H1 (cell line): ENCODE measurements at regions not wholly inside any gene's neighbourhood (a gene's known extent, or its start where the extent isn't known, plus 50 kb on each side); places are given as distances from the start of the nearest gene placed in this dataset.

Experiments
- CTCF ChIA-PET: fragments of 300-600 bp; sonication (Branson Sonifier 250); formaldehyde crosslinking; loops from one replicate; lab custom pipeline; 2021; ENCODE audit not compliant: partially characterized antibody; lab: Charles Lee
- POLR2A ChIA-PET: fragments of 300-600 bp; sonication (Branson Sonifier 250); formaldehyde crosslinking; loops from one replicate; lab custom pipeline; 2021; ENCODE audit warnings: inconsistent platforms; ENCODE audit not compliant: partially characterized antibody; lab: Charles Lee
- DNase-seq, 2 experiments: peaks; one replicate each; pipeline versions ENCODE4 v3.0.0 to v3.0.0-alpha.2; 2010 to 2022; ENCODE audit warnings: low spot score in 2 of 2, low read depth in 1 of 2, mixed read lengths in 1 of 2
- FAIRE-seq: peaks from 2 replicates; lab custom pipeline; 2011; peaks lifted over from hg19 to GRCh38; lab: Jason Lieb, UNC
- H2AFZ ChIP-seq: 2 replicates; pipeline ENCODE4 v1.8.1; 2012; ENCODE audit warnings: low read length, inconsistent platforms
- H2AK5ac ChIP-seq: 2 replicates; pipeline ENCODE4 v1.6.1; 2013; ENCODE audit warnings: low read depth, low read length
- H2BK120ac ChIP-seq: replicated peaks from 2 replicates; pipeline ENCODE3; 2013; ENCODE audit warnings: low read depth, low read length, inconsistent platforms
- H2BK12ac ChIP-seq: 2 replicates; pipeline ENCODE4 v1.6.1; 2013; ENCODE audit warnings: low read depth, low read length
- H2BK15ac ChIP-seq: 2 replicates; pipeline ENCODE4 v1.6.1; 2013; ENCODE audit warnings: low read length
- H2BK20ac ChIP-seq: 2 replicates; pipeline ENCODE4 v1.6.1; 2013; ENCODE audit warnings: low read length
- H2BK5ac ChIP-seq: 2 replicates; pipeline ENCODE4 v1.6.1; 2013; ENCODE audit warnings: low read depth, low read length
- H3K14ac ChIP-seq: 2 replicates; pipeline ENCODE4 v1.6.1; 2013; ENCODE audit warnings: inconsistent platforms; ENCODE audit not compliant: insufficient read length
- H3K18ac ChIP-seq: 2 replicates; pipeline ENCODE4 v1.6.1; 2013; ENCODE audit warnings: low read length; ENCODE audit errors: extremely low read depth
- H3K23ac ChIP-seq: 2 replicates; pipeline ENCODE4 v1.6.1; 2013; ENCODE audit warnings: inconsistent platforms; ENCODE audit not compliant: insufficient read length
- H3K23me2 ChIP-seq: 2 replicates; pipeline ENCODE4 v1.6.1; 2013; ENCODE audit warnings: low read depth, low read length
- H3K27ac ChIP-seq: 2 replicates; pipeline ENCODE4 v1.6.1; 2011; ENCODE audit warnings: low read depth, low read length, inconsistent platforms
- H3K27me3 ChIP-seq, 4 experiments: replicated peaks in 1 of 4; 1 replicate in 1 of 4; 2 replicates in 3 of 4; pipeline versions ENCODE4 v1.6.1 to v1.8.1; 2011 to 2013; ENCODE audit warnings: low read length in 3 of 4, mild to moderate bottlenecking in 3 of 4, inconsistent platforms in 2 of 4, mixed read lengths in 2 of 4, moderate library complexity in 1 of 4; ENCODE audit not compliant: control insufficient read depth in 3 of 4, insufficient read depth in 3 of 4; ENCODE audit errors: extremely low read depth in 1 of 4
- H3K36me3 ChIP-seq, 4 experiments: 2 replicates each; pipeline versions ENCODE4 v1.6.1 to v1.8.1; 2011 to 2013; ENCODE audit warnings: mild to moderate bottlenecking in 4 of 4, low read length in 3 of 4, moderate library complexity in 2 of 4, control low read depth in 1 of 4, inconsistent platforms in 1 of 4; ENCODE audit not compliant: insufficient read depth in 4 of 4, control insufficient read depth in 2 of 4
- H3K4ac ChIP-seq: replicated peaks from 2 replicates; pipeline ENCODE3; 2013; ENCODE audit warnings: low read length, low read depth, mixed read lengths, inconsistent platforms; ENCODE audit not compliant: insufficient read length
- H3K4me1 ChIP-seq, 4 experiments: replicated peaks in 1 of 4; 1 replicate in 1 of 4; 2 replicates in 3 of 4; pipeline versions ENCODE4 v1.6.1 to v1.8.1; 2011 to 2013; ENCODE audit warnings: low read length in 3 of 4, inconsistent platforms in 2 of 4, mixed read lengths in 1 of 4; ENCODE audit not compliant: insufficient read depth in 4 of 4, control insufficient read depth in 3 of 4
- H3K4me2 ChIP-seq, 2 experiments: 2 replicates each; pipeline versions ENCODE4 v1.6.1 to v1.8.1; 2011 to 2013; ENCODE audit warnings: low read depth in 2 of 2, low read length in 2 of 2, control low read depth in 1 of 2, inconsistent platforms in 1 of 2, mild to moderate bottlenecking in 1 of 2; ENCODE audit not compliant: insufficient read depth in 1 of 2
- H3K4me3 ChIP-seq, 4 experiments: fragments of 200-600, 300-600 bp in 1 of 4; sonication (generic), shearing (Covaris generic), sonication (Bioruptor Twin) in 1 of 4; 2 replicates each; pipeline versions ENCODE4 v1.5.1 to v1.8.1; 2011 to 2016; ENCODE audit warnings: low read length in 4 of 4, low read depth in 3 of 4, control low read depth in 2 of 4, inconsistent platforms in 2 of 4, mild to moderate bottlenecking in 2 of 4, mixed read lengths in 1 of 4, moderate library complexity in 1 of 4; ENCODE audit not compliant: insufficient read depth in 2 of 4; ENCODE audit errors: extremely low read depth in 1 of 4
- H3K56ac ChIP-seq: replicated peaks from 2 replicates; pipeline ENCODE3; 2013; ENCODE audit warnings: low read depth, mild to moderate bottlenecking, mixed read lengths, low read length, inconsistent platforms; ENCODE audit not compliant: insufficient read length
- H3K79me1 ChIP-seq: 2 replicates; pipeline ENCODE4 v1.6.1; 2013; ENCODE audit warnings: low read depth, low read length, control low read depth
- H3K79me2 ChIP-seq, 2 experiments: 2 replicates each; pipeline versions ENCODE4 v1.6.1 to v1.8.1; 2012 to 2013; ENCODE audit warnings: low read length in 2 of 2, mild to moderate bottlenecking in 2 of 2, inconsistent platforms in 1 of 2; ENCODE audit not compliant: insufficient read depth in 2 of 2, control insufficient read depth in 1 of 2
- H3K9ac ChIP-seq, 4 experiments: replicated peaks in 1 of 4; 1 replicate in 1 of 4; 2 replicates in 3 of 4; pipeline versions ENCODE4 v1.6.1 to v1.8.1; 2011 to 2013; ENCODE audit warnings: low read depth in 3 of 4, low read length in 3 of 4, control low read depth in 2 of 4, mild to moderate bottlenecking in 2 of 4, moderate library complexity in 2 of 4, inconsistent platforms in 1 of 4; ENCODE audit errors: extremely low read depth in 1 of 4
- H3K9me3 ChIP-seq, 2 experiments: 2 replicates each; pipeline versions ENCODE4 v1.6.1 to v1.8.1; 2012 to 2013; ENCODE audit warnings: mild to moderate bottlenecking in 2 of 2, moderate library complexity in 2 of 2, control low read depth in 1 of 2, inconsistent platforms in 1 of 2, low read depth in 1 of 2, low read length in 1 of 2, mixed read lengths in 1 of 2; ENCODE audit not compliant: insufficient read depth in 2 of 2
- H4K20me1 ChIP-seq, 2 experiments: replicated peaks in 1 of 2; 2 replicates each; pipeline versions ENCODE3 to v1.8.1; 2011 to 2013; ENCODE audit warnings: inconsistent platforms in 2 of 2, low read length in 2 of 2, mild to moderate bottlenecking in 1 of 2; ENCODE audit not compliant: insufficient read depth in 2 of 2, control insufficient read depth in 1 of 2
- H4K5ac ChIP-seq: 2 replicates; pipeline ENCODE4 v1.6.1; 2013; ENCODE audit warnings: low read length, low read depth, mixed read lengths, inconsistent platforms; ENCODE audit not compliant: insufficient read length
- H4K8ac ChIP-seq: 2 replicates; pipeline ENCODE4 v1.8.0; 2013; ENCODE audit warnings: mild to moderate bottlenecking, moderate library complexity, low read length, inconsistent platforms; ENCODE audit not compliant: insufficient read depth; ENCODE audit errors: extremely low read depth
- H4K91ac ChIP-seq: replicated peaks from 2 replicates; pipeline ENCODE3; 2013; ENCODE audit warnings: low read length, mixed read lengths, inconsistent platforms; ENCODE audit not compliant: insufficient read length
- BACH1 ChIP-seq: IDR thresholded peaks from 2 replicates; pipeline ENCODE4 v1.6.1; 2012; ENCODE audit warnings: low read length, improper control_type of control experiment
- CBX5 ChIP-seq: fragments of 300-800, 300-1000 bp; sonication (generic); IDR thresholded peaks from 2 replicates; pipeline ENCODE4 v1.7.1; 2016; ENCODE audit warnings: antibody characterized with exemption, low read length, low read depth
- CBX8 ChIP-seq: fragments of 300-800, 300-1000 bp; sonication (generic); IDR thresholded peaks from 2 replicates; pipeline ENCODE4 v1.7.1; 2016; ENCODE audit warnings: low read depth, low read length, borderline replicate concordance
- CTBP2 ChIP-seq: IDR thresholded peaks from 2 replicates; pipeline ENCODE4 v1.7.0; 2011; ENCODE audit warnings: borderline replicate concordance, mild to moderate bottlenecking, moderate library complexity, mixed read lengths, low read length; ENCODE audit not compliant: insufficient read depth, insufficient read length
- E2F6 ChIP-seq: IDR thresholded peaks from 2 replicates; pipeline ENCODE4 v1.6.1; 2012; ENCODE audit warnings: inconsistent platforms
- GTF2F1 ChIP-seq: IDR thresholded peaks from 2 replicates; pipeline ENCODE4 v1.6.1; 2012; ENCODE audit warnings: low read depth, low read length, improper control_type of control experiment, borderline replicate concordance
- SIX5 ChIP-seq: IDR thresholded peaks from 2 replicates; pipeline ENCODE4 v1.6.1; 2011; ENCODE audit warnings: mild to moderate bottlenecking, low read depth, low read length
- SRF ChIP-seq: IDR thresholded peaks from 2 replicates; pipeline ENCODE4 v1.6.1; 2011; ENCODE audit warnings: mild to moderate bottlenecking, low read depth, low read length, moderate library complexity
- TEAD4 ChIP-seq: IDR thresholded peaks from 2 replicates; pipeline ENCODE4 v1.6.1; 2012; ENCODE audit warnings: low read depth, low read length, inconsistent platforms, mixed read lengths
- YY1 ChIP-seq: IDR thresholded peaks from 2 replicates; pipeline ENCODE4 v1.6.1; 2011; ENCODE audit warnings: low read depth, mild to moderate bottlenecking, low read length
- WGBS, 2 experiments: shearing (Covaris generic) in 1 of 2; methylation state at CpG; one replicate each; pipeline versions ENCODE4 v1.1.6 to v1.1.7; 2013 to 2015; ENCODE audit warnings: low lambda C conversion rate in 2 of 2, mixed read lengths in 2 of 2, inconsistent platforms in 1 of 2, low coverage in 1 of 2, missing lambda C conversion rate in 1 of 2; ENCODE audit not compliant: insufficient replicate concordance in 2 of 2, insufficient coverage in 1 of 2, insufficient read length in 1 of 2; ENCODE audit errors: extremely low coverage in 1 of 2, missing lambda C conversion rate in 1 of 2; 5-methylcytosine and 5-hydroxymethylcytosine counted together

- no peak overlapping the region for H3K4me2 ChIP-seq
- no peak overlapping the region for H2BK5ac ChIP-seq
- 0 out of 7 replicates have a peak, but pooled peaks cover 0 to 2% (median 0%) of the 10 kb centered on the region in 4 experiments for H3K4me1 ChIP-seq
- H3K9me3 ChIP-seq, result no peaks in the 10 kb centered on the region
- no peaks in the 10 kb centered on the region for H3K79me2 ChIP-seq
- no peaks in the 10 kb centered on the region for H3K27me3 ChIP-seq
- POLR2A ChIA-PET, result no interaction called here
- no peaks in the 10 kb centered on the region for H3K23me2 ChIP-seq
- H4K8ac ChIP-seq, result no peak overlapping the region
- H3K18ac ChIP-seq, result no peak overlapping the region
- TF ChIP-seq TEAD4 (no peak), SRF (no peak), E2F6 (no peak), CBX8 (no peak), CTBP2 (no peak), SIX5 (no peak), YY1 (no peak), GTF2F1 (no peak), CBX5 (no peak), BACH1 (no peak)
- TF ChIP-seq, all 59 proteins: peak for 0
- H3K79me1 ChIP-seq, result no peaks in the 10 kb centered on the region
- no peak overlapping the region for H3K9ac ChIP-seq
- H2BK12ac ChIP-seq, result no peak overlapping the region
- CTCF ChIA-PET, result no interaction called here
- FAIRE-seq, result no peak
- no peak overlapping the region for H3K23ac ChIP-seq
- DNase-seq, result no peak
- H4K5ac ChIP-seq, result no peak overlapping the region
- H3K14ac ChIP-seq, result no peak overlapping the region
- H4K91ac ChIP-seq, result no peak overlapping the region
- no peak overlapping the region for H3K56ac ChIP-seq
- WGBS, 2 experiments, result 95% methylated on average over 8 of the region's 8 CpGs; no CpG with 5 or more reads in 1 of the 2 experiments
- no peak overlapping the region for H2BK20ac ChIP-seq
- H2BK120ac ChIP-seq, result no peak overlapping the region
- no peak overlapping the region for H2BK15ac ChIP-seq
- H2AFZ ChIP-seq, result no peak overlapping the region
- H4K20me1 ChIP-seq, result no peaks in the 10 kb centered on the region
- no peak overlapping the region for H2AK5ac ChIP-seq
- H3K27ac ChIP-seq, result no peak overlapping the region
- no peak overlapping the region for H3K4ac ChIP-seq
- no peaks in the 10 kb centered on the region for H3K36me3 ChIP-seq
- H3K4me3 ChIP-seq, result no peak overlapping the region
Measured at GRCh38 chr15:81710328-81710727, 335.5 kb downstream of the MEX3B start.
